ENCODE measurements at regions not wholly inside any gene's neighbourhood (a gene's known extent, or its start where the extent isn't known, plus 50 kb on each side); places are given as distances from the start of the nearest gene placed in this dataset.

- H3K4me1 ChIP-seq (ENCODE audit: insufficient read depth, low read length) = no peaks in the 10 kb centered on the region
- no peak overlapping the region for H2BK20ac ChIP-seq (ENCODE audit: low read depth, low read length, poor library complexity, severe bottlenecking)
- no peaks in the 10 kb centered on the region for H3K79me1 ChIP-seq (ENCODE audit: insufficient read depth, low read depth, low read length, poor library complexity, severe bottlenecking)
- H3K27me3 Mint-ChIP-seq (ENCODE audit: low read depth) = peaks cover 3% of the 10 kb centered on the region; the same call in 1 of the 2 replicates
- H3K9ac ChIP-seq (ENCODE audit: extremely low read depth, insufficient read length, low read length) = no peak overlapping the region
- no peaks in the 10 kb centered on the region for H3K79me2 ChIP-seq (ENCODE audit: insufficient read depth, low read length)
- H4K8ac ChIP-seq (replicated peaks; ENCODE audit: insufficient read length, low read depth, low read length) = no peak overlapping the region
- H3K23ac ChIP-seq (ENCODE audit: insufficient read length, low read depth, low read length) = no peak overlapping the region
- H2BK12ac ChIP-seq (ENCODE audit: insufficient read length, low read depth, low read length) = no peak overlapping the region
- no peak overlapping the region for H3K14ac ChIP-seq (ENCODE audit: insufficient read depth, low read length)
- no peak overlapping the region for H4K91ac ChIP-seq (ENCODE audit: insufficient read length, low read depth, low read length)
- H3T11ph ChIP-seq (ENCODE audit: low read length) = no peak overlapping the region
- no peak overlapping the region for H3K4me2 ChIP-seq (ENCODE audit: insufficient read depth, insufficient read length, low read length)
- no peak overlapping the region for H2AFZ ChIP-seq (ENCODE audit: low read length)
- no peaks in the 10 kb centered on the region for H3K36me3 Mint-ChIP-seq (ENCODE audit: insufficient read depth in 1 of 3, low read depth in 3 of 3)
- H3K18ac ChIP-seq (ENCODE audit: insufficient read length, low read depth, low read length) = no peak overlapping the region
- H3K27me3 ChIP-seq (ENCODE audit: insufficient read depth, low read length) = no peaks in the 10 kb centered on the region
- no peak overlapping the region for H2BK15ac ChIP-seq (ENCODE audit: low read depth, low read length)
- H3K23me2 ChIP-seq (ENCODE audit: insufficient read length, low read depth, low read length, poor library complexity, severe bottlenecking) = no peaks in the 10 kb centered on the region
- no peaks in the 10 kb centered on the region for H4K20me1 ChIP-seq (ENCODE audit: control insufficient read depth, insufficient read depth, insufficient read length)
- whole genome bisulfite sequencing (ENCODE audit: extremely low coverage, insufficient read length, low lambda C conversion rate) = no CpG with 5 or more reads among the region's 5 CpGs
- H3K4me3 Mint-ChIP-seq = no peak overlapping the region
- H3K9me3 Mint-ChIP-seq = no peaks in the 10 kb centered on the region
- H3K56ac ChIP-seq (ENCODE audit: insufficient read length, low read depth, low read length) = no peak overlapping the region
- no peak overlapping the region for H3K27ac ChIP-seq (ENCODE audit: insufficient read length, low read depth, low read length)
- H3K27ac Mint-ChIP-seq = no peak overlapping the region
- no peak overlapping the region for H4K5ac ChIP-seq (ENCODE audit: insufficient read length, low read depth, low read length)
- H2AK5ac ChIP-seq (ENCODE audit: insufficient read length, low read length) = no peak overlapping the region
- TF ChIP-seq CTCF (conservative IDR thresholded peaks at IDR 0.05) = no peak
- no peak overlapping the region for H2BK5ac ChIP-seq (ENCODE audit: insufficient read length, low read length)
- H3K9me3 ChIP-seq (ENCODE audit: control insufficient read depth, low read depth, low read length) = no peaks in the 10 kb centered on the region
- peaks cover 6% of the 10 kb centered on the region in 2 experiments; a peak in 3 of 4 replicates for H3K4me1 Mint-ChIP-seq
- no peak for DNase-seq
- H2BK120ac ChIP-seq (ENCODE audit: low read depth, low read length, poor library complexity, severe bottlenecking) = no peak overlapping the region
- H3K4ac ChIP-seq (ENCODE audit: low read depth, low read length) = no peak overlapping the region
Observed at GRCh38 chr18:10274301-10274700, 180.1 kb upstream of the APCDD1 start.

All from H9 (cell line).